GM23338 (cell line): ENCODE measurements at regions not wholly inside any gene's neighbourhood (a gene's known extent, or its start where the extent isn't known, plus 50 kb on each side); places are given as distances from the start of the nearest gene placed in this dataset.

ENCODE experiments used
- CREB1 ChIP-seq: fragments of 250-450 bp; sonication (Bioruptor Pico); IDR thresholded peaks from 2 replicates; pipeline ENCODE4 v1.5.0; 2020; ENCODE audit warnings: low read depth, mild to moderate bottlenecking, moderate library complexity
- EZH2phosphoT487 ChIP-seq: fragments of 200-600 bp; sonication (generic); IDR thresholded peaks from one replicate; pipeline ENCODE4 v1.8.1; 2018; ENCODE audit warnings: antibody characterized with exemption; ENCODE audit not compliant: unreplicated experiment
- JUNB ChIP-seq: IDR thresholded peaks from one replicate; pipeline ENCODE4 v1.6.1; 2016; ENCODE audit warnings: antibody characterized with exemption; ENCODE audit not compliant: unreplicated experiment
- POLR2AphosphoS5 ChIP-seq: IDR thresholded peaks from 2 replicates; pipeline ENCODE4 v1.6.1; 2016; ENCODE audit warnings: antibody characterized with exemption, low read depth
- ZNF114 ChIP-seq: fragments of 250-450 bp; sonication (Bioruptor Pico); IDR thresholded peaks from 2 replicates; pipeline ENCODE4 v1.5.0; 2020; ENCODE audit warnings: mild to moderate bottlenecking, moderate library complexity
- ZNF331 ChIP-seq: fragments of 250-450 bp; sonication (Bioruptor Pico); IDR thresholded peaks from 2 replicates; pipeline ENCODE4 v1.5.0; 2020; ENCODE audit warnings: low read depth, mild to moderate bottlenecking, moderate library complexity
- TF ChIP-seq, protein P1 (sequence below): fragments of 250-450 bp; sonication (Bioruptor Pico); IDR thresholded peaks from 2 replicates; pipeline ENCODE4 v1.5.0; 2020; ENCODE audit warnings: mild to moderate bottlenecking, moderate library complexity
- TF ChIP-seq, protein P2 (sequence below), 2 experiments: fragments of 200-600 bp in 1 of 2; sonication (generic) in 1 of 2; conservative IDR thresholded peaks; 2 replicates each; pipeline versions ENCODE4 v1.5.1 to v1.6.1; 2016 to 2017; ENCODE audit warnings: antibody characterized with exemption in 2 of 2, low read depth in 2 of 2, mild to moderate bottlenecking in 2 of 2, moderate library complexity in 1 of 2
- TF ChIP-seq, protein P3 (sequence below): IDR thresholded peaks from 2 replicates; pipeline ENCODE4 v1.6.1; 2016; ENCODE audit warnings: antibody characterized with exemption

DNA sequence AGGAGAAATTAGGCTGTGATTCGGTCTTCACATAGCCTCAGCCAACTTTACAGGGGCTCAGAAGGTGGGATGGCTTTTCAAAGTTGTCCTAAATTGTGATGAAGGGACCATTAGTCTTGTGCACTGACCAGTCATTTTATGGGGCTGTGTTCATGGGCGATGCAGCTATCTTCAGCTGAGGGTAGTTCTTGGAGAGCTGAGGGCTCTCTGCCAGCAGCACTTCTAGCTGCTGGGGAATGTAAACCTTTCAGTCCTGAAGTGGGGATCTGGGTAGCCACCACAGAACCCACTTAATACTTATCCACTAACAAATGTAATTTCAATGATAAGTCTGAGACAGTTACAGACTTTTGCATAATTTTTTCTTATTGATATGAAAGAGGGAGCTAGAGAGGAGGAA is 270.6 kb downstream of the AEBP2 start (continued):
- TF ChIP-seq, protein P1, sequence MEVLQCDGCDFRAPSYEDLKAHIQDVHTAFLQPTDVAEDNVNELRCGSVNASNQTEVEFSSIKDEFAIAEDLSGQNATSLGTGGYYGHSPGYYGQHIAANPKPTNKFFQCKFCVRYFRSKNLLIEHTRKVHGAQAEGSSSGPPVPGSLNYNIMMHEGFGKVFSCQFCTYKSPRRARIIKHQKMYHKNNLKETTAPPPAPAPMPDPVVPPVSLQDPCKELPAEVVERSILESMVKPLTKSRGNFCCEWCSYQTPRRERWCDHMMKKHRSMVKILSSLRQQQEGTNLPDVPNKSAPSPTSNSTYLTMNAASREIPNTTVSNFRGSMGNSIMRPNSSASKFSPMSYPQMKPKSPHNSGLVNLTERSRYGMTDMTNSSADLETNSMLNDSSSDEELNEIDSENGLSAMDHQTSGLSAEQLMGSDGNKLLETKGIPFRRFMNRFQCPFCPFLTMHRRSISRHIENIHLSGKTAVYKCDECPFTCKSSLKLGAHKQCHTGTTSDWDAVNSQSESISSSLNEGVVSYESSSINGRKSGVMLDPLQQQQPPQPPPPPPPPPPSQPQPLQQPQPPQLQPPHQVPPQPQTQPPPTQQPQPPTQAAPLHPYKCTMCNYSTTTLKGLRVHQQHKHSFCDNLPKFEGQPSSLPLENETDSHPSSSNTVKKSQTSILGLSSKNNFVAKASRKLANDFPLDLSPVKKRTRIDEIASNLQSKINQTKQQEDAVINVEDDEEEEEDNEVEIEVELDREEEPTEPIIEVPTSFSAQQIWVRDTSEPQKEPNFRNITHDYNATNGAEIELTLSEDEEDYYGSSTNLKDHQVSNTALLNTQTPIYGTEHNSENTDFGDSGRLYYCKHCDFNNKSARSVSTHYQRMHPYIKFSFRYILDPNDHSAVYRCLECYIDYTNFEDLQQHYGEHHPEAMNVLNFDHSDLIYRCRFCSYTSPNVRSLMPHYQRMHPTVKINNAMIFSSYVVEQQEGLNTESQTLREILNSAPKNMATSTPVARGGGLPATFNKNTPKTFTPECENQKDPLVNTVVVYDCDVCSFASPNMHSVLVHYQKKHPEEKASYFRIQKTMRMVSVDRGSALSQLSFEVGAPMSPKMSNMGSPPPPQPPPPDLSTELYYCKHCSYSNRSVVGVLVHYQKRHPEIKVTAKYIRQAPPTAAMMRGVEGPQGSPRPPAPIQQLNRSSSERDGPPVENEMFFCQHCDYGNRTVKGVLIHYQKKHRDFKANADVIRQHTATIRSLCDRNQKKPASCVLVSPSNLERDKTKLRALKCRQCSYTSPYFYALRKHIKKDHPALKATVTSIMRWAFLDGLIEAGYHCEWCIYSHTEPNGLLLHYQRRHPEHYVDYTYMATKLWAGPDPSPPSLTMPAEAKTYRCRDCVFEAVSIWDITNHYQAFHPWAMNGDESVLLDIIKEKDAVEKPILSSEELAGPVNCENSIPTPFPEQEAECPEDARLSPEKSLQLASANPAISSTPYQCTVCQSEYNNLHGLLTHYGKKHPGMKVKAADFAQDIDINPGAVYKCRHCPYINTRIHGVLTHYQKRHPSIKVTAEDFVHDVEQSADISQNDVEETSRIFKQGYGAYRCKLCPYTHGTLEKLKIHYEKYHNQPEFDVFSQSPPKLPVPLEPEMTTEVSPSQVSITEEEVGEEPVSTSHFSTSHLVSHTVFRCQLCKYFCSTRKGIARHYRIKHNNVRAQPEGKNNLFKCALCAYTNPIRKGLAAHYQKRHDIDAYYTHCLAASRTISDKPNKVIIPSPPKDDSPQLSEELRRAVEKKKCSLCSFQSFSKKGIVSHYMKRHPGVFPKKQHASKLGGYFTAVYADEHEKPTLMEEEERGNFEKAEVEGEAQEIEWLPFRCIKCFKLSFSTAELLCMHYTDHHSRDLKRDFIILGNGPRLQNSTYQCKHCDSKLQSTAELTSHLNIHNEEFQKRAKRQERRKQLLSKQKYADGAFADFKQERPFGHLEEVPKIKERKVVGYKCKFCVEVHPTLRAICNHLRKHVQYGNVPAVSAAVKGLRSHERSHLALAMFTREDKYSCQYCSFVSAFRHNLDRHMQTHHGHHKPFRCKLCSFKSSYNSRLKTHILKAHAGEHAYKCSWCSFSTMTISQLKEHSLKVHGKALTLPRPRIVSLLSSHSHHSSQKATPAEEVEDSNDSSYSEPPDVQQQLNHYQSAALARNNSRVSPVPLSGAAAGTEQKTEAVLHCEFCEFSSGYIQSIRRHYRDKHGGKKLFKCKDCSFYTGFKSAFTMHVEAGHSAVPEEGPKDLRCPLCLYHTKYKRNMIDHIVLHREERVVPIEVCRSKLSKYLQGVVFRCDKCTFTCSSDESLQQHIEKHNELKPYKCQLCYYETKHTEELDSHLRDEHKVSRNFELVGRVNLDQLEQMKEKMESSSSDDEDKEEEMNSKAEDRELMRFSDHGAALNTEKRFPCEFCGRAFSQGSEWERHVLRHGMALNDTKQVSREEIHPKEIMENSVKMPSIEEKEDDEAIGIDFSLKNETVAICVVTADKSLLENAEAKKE: no peak
- no peak for TF ChIP-seq POLR2AphosphoS5
- TF ChIP-seq ZNF331 (CRISPR knock-in tag): no peak
- no peak for TF ChIP-seq EZH2phosphoT487
- TF ChIP-seq ZNF114 (CRISPR knock-in tag): no peak
- TF ChIP-seq, protein P2, sequence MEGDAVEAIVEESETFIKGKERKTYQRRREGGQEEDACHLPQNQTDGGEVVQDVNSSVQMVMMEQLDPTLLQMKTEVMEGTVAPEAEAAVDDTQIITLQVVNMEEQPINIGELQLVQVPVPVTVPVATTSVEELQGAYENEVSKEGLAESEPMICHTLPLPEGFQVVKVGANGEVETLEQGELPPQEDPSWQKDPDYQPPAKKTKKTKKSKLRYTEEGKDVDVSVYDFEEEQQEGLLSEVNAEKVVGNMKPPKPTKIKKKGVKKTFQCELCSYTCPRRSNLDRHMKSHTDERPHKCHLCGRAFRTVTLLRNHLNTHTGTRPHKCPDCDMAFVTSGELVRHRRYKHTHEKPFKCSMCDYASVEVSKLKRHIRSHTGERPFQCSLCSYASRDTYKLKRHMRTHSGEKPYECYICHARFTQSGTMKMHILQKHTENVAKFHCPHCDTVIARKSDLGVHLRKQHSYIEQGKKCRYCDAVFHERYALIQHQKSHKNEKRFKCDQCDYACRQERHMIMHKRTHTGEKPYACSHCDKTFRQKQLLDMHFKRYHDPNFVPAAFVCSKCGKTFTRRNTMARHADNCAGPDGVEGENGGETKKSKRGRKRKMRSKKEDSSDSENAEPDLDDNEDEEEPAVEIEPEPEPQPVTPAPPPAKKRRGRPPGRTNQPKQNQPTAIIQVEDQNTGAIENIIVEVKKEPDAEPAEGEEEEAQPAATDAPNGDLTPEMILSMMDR (conservative IDR thresholded peaks at IDR 0.05; ENCODE audit: low read depth in 2 of 2): no peak
- TF ChIP-seq JUNB: no peak
- TF ChIP-seq, protein P3, sequence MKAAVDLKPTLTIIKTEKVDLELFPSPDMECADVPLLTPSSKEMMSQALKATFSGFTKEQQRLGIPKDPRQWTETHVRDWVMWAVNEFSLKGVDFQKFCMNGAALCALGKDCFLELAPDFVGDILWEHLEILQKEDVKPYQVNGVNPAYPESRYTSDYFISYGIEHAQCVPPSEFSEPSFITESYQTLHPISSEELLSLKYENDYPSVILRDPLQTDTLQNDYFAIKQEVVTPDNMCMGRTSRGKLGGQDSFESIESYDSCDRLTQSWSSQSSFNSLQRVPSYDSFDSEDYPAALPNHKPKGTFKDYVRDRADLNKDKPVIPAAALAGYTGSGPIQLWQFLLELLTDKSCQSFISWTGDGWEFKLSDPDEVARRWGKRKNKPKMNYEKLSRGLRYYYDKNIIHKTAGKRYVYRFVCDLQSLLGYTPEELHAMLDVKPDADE: no peak
- TF ChIP-seq CREB1: no peak
